ENCODE measurements at regions not wholly inside any gene's neighbourhood (a gene's known extent, or its start where the extent isn't known, plus 50 kb on each side); places are given as distances from the start of the nearest gene placed in this dataset.

DNA sequence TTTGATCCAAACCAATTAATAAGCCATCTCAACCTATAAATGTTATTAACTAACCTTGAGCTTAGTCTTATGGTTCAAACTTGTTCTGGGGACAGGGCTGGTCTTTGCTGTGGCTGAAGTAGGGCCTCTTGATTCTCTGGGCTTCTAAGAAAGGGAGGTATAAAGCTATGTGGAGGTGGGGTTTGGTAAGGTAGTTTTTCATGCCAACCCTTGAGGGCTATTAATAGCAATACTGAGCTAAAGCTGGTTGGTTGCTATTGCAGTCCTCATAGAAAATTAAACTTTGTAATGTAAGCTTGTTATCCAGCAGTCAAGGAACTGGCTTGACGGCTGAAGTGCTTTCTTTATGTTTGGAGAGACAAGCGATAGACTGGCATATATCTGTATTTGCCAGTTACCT is 112.1 kb downstream of the RND3 start:
- TF ChIP-seq, protein P1, sequence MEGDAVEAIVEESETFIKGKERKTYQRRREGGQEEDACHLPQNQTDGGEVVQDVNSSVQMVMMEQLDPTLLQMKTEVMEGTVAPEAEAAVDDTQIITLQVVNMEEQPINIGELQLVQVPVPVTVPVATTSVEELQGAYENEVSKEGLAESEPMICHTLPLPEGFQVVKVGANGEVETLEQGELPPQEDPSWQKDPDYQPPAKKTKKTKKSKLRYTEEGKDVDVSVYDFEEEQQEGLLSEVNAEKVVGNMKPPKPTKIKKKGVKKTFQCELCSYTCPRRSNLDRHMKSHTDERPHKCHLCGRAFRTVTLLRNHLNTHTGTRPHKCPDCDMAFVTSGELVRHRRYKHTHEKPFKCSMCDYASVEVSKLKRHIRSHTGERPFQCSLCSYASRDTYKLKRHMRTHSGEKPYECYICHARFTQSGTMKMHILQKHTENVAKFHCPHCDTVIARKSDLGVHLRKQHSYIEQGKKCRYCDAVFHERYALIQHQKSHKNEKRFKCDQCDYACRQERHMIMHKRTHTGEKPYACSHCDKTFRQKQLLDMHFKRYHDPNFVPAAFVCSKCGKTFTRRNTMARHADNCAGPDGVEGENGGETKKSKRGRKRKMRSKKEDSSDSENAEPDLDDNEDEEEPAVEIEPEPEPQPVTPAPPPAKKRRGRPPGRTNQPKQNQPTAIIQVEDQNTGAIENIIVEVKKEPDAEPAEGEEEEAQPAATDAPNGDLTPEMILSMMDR (IDR thresholded peaks at IDR 0.05), result no peak
- no peak for TF ChIP-seq POLR2A (IDR thresholded peaks at IDR 0.05)
